Brain pericyte (primary cell): ENCODE measurements at regions not wholly inside any gene's neighbourhood (a gene's known extent, or its start where the extent isn't known, plus 50 kb on each side); places are given as distances from the start of the nearest gene placed in this dataset.

Experiments used
- DNase-seq: peaks from one replicate; pipeline ENCODE4 v3.0.0-alpha.2; 2012; ENCODE audit warnings: low read depth, low spot score

DNA sequence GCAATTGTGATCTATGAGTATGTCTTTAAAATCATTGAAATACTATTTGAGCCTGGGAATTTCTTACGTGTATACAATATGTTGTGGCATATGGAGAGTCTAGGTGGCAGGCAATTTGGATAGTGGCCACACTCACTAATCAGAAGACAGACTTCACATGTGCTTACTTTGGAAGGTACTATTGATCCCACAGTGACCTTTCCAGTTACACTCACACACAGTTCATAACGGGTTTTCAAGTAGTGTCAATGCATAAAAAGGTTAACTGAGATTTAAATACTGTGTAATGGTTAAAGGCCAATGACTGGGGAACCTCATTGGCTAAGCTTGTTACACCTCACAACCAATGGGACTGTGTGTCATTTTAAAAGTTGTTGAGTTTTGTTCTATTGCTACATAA lies 783.2 kb downstream of the RPA4 start:
- DNase-seq: no peak

GRCh38 chrX:97668126-97668525 lies 784.4 kb downstream of the RPA4 start:
- DNase-seq: no peak

GRCh38 chrX:97672138-97672537 lies 788.4 kb downstream of the RPA4 start:
- no peak for DNase-seq

GRCh38 chrX:97672608-97673007 lies 788.9 kb downstream of the RPA4 start:
- no peak for DNase-seq

DNA sequence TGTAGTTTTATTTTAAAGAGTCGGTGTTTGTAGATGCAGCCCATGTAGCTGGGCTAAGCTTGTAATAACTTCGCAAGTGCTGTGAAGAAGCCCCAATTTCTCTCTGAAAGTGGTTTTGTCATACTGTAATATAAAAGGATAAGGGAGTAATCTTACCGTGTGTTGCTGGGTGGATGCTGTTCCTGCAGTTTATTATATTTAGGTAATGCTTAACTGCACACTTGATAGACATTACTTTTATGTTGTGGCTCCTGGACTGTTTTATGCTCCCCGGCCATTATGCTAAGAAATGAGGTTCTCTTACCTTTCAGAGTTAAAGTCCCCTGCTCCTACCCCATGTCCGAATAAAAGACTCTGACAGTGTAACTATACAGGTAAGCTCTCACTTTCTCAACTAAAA lies 789.4 kb downstream of the RPA4 start:
- no peak for DNase-seq

- DNase-seq: no peak
These were observed 799.5 kb downstream of the RPA4 start for GRCh38 chrX:97682991-97683840.

DNA sequence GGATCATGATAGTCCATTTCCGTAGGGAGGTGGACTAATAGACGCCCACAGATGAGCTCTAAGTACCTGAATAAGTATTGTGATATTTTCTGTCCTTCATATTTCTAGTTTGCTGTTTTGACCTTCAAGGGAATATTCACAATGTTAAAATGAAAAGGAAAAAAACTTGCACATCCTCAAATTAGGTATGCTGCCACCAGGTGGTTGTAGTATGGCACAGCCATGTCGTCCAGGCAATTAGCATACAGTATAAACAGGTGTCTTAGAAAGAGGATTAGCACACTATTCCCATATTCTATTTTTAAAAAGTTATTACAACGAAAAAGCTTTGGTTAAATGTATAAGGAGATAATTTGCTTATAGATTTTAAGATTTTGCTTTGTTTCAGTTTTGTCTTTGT lies 802.0 kb downstream of the RPA4 start:
- no peak for DNase-seq

GRCh38 chrX:97691901-97692455 lies 808.3 kb downstream of the RPA4 start:
- no peak for DNase-seq

- DNase-seq: no peak
These were observed 808.9 kb downstream of the RPA4 start for GRCh38 chrX:97692575-97692974.

DNA sequence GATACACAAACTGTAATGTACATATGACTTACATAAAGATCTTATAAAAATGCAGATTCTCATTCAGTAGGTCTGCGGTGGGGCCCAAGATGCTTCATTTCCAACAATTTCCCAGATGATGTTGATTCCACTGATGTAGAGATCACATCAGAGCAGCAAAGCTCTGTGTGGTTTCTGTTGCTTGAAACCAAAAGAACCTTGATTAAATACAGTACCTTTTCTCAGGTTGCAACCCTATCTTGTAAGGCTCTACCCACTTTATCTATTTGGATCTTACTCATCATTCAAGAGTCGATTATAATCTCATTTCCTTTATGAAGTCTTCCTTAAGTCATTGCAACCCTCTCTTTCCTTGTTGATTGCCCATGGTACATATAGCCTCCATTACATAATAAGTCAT lies 816.8 kb downstream of the RPA4 start:
- DNase-seq: no peak

DNA sequence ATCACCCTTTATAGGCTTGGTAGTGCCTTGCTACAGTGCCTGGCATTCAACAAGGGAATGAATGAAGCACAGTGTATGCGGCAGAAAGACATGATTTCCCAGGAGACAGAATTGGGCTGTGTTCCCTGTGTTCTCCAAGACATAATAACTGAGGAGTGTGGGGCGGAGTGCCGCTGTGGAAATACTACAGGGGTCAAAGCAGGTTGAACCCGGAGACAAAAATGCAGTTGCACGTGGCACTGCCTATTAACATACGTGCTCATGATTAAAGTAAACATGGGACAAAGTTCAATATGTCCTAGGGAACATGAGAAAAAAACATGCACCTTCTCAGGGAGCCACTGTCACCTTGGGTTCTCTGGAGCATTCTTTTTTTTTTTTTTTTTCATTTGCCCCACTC lies 820.8 kb downstream of the RPA4 start:
- no peak for DNase-seq

GRCh38 chrX:97704881-97705280 lies 821.2 kb downstream of the RPA4 start:
- DNase-seq: no peak

DNA sequence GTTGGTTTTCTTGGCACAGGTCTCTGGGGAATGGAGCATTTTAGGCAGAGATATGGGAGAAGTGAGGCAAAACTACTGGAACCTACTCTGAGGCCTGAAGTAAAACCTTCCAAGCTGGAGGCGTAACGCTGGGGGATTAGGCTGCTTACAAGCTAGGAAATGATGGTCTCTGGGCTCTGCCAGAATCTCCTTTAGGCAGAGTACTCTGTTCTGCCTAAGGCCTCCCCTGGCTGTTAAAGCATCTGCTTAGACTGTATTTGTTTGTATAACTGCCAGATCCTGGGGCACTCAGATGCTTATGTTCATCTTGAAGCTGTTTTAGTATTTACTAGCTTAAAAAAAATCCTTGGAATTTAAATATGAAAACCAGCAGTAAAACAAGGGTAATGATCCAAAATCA lies 822.2 kb downstream of the RPA4 start:
- DNase-seq: no peak

DNA sequence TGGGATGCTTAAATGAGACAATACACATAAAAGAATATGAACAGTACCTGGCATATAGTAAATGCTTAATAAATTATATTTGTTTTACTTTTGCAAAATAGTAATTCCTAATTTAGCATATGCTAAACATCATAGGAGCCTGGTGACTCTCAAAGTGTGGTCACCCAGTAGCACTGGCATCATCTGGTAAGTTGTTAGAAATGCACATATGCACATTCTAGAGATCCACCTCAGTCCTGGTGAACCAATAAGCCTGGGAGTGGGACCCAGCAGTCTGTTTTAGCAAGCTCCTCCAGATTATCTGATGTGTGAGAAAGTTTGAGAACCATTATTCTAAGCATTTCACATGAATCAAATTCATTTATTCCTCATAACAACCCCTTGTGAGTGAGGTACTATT lies 830.4 kb downstream of the RPA4 start:
- DNase-seq: no peak

DNA sequence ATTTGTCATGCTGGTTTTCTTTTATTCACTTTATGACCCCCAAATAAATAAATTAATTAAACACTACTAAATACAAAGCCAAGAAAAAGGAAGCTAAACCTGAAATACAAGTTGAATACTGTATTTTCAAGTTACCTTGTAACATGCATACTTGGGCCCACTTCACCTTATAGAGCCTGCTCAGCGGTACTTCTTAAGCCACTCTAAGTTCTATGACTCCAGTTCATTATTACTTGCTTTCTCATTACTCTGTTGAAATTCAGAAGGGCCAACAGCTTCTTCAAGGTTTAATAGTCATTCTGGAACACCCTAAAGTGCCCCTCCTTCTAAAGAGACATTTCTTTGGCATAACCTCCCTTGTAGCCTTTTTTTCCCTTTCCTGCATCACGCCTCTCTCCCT lies 844.5 kb downstream of the RPA4 start:
- DNase-seq: no peak

DNA sequence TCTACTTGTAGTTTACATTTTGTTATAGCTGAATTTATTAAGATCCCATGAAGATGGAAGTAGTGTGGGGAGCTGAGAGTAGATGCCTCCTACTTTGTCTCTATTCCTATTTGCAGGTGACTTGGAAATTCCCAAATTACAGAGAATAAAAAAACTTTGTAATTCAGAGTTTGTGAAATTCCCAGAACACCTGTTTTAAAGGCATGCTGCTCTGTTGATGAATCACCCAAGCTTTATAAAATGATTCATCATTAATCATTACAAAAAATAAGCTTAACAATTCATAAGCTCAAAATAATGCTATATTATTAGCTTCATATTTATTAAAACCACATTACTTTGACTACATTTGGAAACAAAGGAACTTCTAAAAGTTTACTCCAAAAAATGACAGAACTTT lies 856.3 kb downstream of the RPA4 start:
- DNase-seq: no peak

DNA sequence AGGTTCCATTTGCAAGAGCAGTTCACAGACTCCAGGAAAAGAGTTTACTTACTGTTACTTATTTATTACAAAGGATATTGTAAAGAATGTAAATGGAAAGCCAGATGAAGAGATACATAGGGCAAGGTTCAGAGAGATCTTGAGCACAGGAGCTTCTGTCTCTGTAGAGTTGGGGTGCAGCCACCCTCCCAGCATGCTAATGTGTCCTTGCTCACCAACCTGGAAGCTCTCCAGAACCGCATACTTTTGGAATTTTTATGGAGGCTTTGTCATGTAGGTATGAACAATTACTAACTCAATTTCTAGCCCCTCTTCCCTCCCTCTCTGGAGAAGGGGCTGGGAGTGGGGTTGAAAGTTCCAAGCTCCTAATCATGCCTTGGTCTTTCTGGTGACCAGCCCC lies 857.2 kb downstream of the RPA4 start:
- DNase-seq: no peak

GRCh38 chrX:97743014-97743413 lies 859.3 kb downstream of the RPA4 start:
- DNase-seq: no peak

DNA sequence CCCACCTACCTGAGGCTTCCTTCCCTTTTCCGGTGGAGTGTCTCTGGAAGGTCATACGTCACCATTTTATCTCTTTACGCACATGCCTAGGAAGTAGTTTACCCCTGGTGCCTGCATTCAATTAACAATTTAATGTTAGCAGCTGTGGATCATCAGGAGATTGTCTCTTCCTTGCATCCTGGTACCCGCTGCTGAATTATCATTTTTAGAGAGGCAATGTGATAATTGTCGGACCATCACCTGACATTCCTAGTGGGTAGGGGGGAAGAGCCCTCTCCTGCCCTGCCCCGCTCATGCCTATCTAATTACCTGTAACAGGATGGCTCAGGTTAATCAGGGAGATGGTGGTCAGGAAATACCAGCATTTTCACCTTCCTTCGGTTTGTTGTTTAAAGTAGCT lies 863.6 kb downstream of the RPA4 start:
- DNase-seq: no peak

DNA sequence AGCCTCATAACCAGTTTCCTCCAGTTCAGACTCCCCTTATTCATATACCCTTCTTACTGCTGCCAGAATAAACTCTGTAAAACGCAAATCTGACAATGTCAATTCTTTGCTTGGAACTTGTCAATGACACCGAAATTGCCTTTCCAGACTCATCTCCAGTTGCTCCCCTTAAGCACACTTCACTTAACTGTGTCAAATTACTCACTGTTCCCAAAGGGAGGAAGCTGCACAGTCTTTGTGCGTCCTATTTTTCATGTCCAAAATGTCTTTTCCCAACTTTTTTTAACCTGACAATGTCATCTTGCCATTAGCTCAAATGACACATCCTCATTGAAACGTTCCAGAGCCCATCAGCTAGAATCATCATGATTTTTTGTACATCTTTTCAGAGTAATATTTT lies 867.3 kb downstream of the RPA4 start:
- DNase-seq: no peak

DNA sequence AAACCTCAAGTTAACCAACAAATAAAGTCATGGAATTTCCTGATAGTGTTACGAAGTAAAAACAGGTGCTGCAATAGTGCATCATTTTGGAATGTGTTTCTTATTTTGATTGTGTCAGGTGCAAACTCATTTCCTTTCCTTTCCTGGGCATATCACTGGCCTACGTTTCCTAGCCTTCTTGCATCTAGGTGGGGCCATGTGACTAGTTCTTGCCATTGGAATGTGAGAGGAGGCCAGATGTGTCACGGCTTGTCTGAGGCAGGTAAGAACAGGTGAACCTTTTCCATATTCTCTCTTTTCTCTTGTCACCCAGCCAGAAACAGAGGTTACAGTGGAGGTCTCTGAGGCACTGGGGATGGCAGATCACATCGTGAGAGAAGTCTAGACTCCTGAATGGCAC lies 868.0 kb downstream of the RPA4 start:
- no peak for DNase-seq

- DNase-seq: no peak
These were observed 873.2 kb downstream of the RPA4 start for GRCh38 chrX:97756879-97757278.

- DNase-seq: no peak
These were observed 879.7 kb downstream of the RPA4 start for GRCh38 chrX:97763391-97763790.

DNA sequence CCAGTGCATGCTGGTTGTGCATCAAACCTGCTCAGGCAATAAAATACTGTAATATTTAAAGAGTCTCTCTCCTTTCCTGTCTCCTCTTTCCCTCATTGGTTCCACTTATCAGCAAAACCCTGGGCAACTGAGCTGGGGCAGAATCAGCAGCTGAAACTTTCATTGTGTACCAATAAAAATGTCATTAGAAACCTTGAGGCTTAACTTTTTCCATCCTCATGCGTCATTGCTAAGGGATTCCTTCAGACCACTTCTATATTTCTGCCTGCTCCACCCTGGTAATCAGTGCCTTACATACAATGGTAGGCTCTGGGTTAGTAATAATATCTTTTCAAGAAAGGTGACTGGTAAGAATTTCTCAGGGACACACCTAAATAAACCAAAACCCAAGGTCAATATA lies 880.3 kb downstream of the RPA4 start:
- DNase-seq: no peak
